ENCODE measurements at regions not wholly inside any gene's neighbourhood (a gene's known extent, or its start where the extent isn't known, plus 50 kb on each side); places are given as distances from the start of the nearest gene placed in this dataset.

GRCh38 chr4:184267673-184268583 is 50.3 kb upstream of the ENPP6 start:
- TF ChIP-seq CTCF (IDR thresholded peaks at IDR 0.05): no peak
- TF ChIP-seq ZFX (IDR thresholded peaks at IDR 0.05; ENCODE audit: borderline replicate concordance): no peak

Measured in 22Rv1 (cell line).